ENCODE measurements at regions not wholly inside any gene's neighbourhood (a gene's known extent, or its start where the extent isn't known, plus 50 kb on each side); places are given as distances from the start of the nearest gene placed in this dataset.
A peak's percentile ranks its signal among the peaks of the same experiment; 100 is the strongest.
"Not testable (repeated sequence)": the region's sequence is repeated elsewhere in the genome, so short reads cannot be mapped to it uniquely, and the experiment has no call there.

DNA sequence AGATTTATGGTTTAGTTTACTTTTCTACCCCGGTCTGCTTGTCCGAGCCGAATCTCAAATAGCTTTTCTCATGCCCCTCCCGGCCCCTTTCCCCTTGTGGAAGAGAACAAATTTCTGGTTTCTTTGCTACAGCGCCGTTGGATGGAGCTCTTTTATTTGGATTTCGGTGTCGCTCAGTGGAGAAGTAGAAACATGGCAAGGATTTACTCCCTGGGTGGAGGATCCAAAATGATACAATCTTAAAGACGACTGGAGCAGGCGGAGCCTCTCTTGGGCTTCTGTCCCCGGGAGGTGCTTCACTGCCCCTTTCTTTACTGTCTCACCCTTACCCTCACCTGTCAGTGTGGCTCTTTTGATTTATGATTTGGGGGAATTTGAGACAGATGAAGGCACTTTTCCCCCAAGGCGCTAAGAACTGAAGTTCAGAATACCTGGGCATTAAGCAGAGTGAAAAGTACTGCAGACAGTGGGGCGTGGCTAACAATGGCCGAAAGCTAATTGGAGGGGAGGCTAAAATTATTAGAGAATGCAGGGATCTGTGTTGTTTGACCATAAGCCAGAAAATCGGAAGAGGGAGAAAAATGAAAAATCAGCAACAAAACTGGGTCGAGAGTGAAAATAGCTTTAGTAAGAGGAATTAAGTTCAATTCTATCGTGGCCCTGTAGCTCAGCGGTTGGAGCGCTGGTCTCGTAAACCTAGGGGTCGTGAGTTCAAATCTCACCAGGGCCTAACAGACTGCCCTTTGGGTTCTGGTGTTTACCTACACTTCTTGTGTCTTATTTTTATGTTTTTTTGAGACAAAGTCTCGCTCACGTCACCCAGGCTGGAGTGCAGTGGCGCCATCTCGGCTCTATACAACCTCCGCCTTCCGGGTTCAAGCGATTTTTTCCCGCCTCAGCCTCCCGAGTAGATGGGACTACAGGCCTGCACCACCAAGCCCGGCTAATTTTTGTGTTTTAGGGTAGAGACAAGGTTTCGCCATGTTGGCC lies 145.1 kb upstream of the ZNF184 start:
- no peak for DNase-seq (ENCODE audit: low spot score)

DNA sequence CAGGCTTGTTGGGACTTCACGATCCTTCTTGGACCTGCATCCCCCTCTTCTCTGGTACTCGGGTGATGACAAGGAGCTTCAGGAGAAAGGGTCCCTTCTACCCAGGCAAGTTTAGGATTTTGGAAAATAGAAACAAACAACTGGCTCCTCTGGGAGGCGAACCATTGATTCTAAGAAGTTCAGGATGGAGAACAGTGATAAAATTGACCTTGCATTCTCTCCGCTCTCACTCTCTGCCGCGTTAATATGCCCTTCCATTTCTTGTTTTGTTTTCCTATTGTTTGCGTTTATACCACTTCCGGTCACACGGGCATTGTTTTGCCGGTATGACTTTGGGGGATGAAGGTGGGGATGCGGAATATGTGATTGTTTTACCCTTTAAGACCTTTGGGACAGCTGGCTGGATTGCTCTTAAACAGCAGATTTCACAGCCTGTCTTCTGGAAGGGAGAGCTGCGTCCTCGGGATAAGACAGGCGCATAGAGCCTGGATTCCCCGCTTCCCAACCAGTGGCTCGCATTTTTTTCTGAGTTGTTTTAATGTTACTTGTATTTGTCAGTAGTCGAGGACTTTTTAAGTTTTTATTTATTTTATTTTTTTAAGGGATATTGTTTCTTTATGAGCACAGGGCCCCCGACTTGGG lies 144.3 kb upstream of the ZNF184 start:
- no peak for DNase-seq (ENCODE audit: low spot score)

DNA sequence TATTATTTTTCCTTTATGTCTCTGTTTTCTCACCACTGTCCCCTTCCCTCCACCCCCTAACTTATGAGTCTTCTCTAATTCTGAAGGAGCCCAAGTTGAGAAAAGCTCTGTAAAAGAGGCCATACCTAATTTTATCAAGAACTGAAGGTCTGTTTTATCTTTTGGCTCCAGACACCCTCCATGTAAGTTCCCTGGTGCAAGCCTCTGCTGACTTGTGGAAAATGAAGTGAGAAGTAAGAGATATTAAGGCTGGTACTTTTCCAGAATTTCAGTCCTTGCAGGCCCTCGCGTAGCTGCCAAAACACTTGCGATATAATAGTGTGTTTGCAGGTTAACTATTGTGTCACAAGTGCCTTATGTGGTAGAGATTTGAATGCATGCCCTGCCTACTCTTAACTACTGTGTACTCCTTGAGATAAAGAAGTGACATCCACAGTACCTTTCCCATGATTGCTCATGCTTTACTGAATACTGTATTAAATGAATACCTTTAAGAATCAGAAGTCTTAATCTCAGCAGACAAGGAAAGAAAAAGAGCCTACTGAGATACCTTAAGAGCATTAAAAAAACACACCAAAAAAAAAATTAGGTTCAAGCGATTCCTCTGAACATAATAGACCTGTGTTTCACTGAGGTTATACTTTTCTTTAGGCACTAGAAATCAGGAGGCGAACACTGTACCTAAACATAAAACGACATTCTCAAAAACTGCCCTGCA lies 143.6 kb upstream of the ZNF184 start:
- DNase-seq (ENCODE audit: low spot score), result no peak

DNA sequence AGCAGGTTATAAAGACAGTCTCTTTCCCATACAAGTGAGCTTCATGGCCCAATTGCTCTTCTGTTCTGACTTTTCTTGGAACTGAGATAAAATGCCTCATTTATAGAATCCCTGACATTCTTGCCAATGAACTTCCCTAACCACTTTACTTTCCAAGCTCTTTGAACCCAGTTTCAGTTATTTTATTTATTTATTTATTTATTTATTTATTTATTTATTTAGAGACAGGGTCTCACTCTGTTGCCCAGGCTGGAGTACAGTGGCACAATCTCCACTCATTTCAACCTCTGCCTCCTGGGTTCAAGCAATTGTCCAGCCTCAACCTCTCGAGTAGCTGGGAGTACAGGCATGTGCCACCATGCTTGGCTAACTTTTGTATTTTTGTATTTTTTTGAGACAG lies 138.5 kb upstream of the ZNF184 start:
- DNase-seq (ENCODE audit: low spot score), result no peak

DNA sequence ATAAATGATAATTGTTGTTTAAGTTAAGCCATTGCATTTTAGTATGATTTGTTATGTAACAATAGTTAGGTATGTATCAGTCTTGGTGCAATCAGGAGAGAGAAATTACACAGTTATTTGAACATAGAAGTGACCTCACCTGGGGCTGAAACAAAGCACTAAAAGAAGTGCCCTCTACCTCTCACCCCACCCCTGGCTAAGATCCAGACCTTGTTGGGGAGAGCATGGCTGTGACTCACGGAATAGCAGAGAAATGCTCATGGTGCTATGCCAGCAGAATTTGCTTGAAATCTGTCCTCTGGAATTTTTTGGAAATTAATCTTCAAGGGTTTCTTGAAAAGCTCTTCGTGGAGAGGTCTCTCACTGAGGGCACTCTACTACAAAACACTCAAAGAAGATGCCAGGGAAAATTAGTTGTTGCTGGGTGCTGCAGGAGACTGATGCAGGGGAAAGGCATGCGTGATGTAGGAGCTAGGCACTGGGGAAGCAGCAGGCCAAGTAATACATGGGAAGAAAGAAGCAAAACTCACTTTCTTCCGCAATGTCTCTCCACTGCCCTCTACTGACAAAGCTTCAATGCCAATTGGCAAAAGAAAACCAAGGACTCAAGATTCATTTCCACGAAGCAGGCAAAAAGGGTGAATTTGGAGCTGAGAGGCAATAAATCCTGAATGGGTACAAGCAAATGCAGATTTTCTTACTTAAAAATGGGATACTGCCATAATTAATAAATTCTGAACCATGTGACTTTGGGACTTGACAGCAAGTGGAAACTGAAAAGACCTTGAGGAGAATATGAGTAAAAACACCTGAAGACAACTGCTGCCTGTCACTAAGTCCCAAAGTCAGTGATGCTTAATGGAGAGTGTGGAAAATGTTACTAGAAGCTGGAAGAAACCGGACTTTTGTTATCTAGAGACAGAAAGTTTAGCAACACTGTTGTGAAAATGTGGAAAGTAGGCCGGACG lies 136.3 kb upstream of the ZNF184 start:
- DNase-seq (ENCODE audit: low spot score), result peak; percentile 43

DNA sequence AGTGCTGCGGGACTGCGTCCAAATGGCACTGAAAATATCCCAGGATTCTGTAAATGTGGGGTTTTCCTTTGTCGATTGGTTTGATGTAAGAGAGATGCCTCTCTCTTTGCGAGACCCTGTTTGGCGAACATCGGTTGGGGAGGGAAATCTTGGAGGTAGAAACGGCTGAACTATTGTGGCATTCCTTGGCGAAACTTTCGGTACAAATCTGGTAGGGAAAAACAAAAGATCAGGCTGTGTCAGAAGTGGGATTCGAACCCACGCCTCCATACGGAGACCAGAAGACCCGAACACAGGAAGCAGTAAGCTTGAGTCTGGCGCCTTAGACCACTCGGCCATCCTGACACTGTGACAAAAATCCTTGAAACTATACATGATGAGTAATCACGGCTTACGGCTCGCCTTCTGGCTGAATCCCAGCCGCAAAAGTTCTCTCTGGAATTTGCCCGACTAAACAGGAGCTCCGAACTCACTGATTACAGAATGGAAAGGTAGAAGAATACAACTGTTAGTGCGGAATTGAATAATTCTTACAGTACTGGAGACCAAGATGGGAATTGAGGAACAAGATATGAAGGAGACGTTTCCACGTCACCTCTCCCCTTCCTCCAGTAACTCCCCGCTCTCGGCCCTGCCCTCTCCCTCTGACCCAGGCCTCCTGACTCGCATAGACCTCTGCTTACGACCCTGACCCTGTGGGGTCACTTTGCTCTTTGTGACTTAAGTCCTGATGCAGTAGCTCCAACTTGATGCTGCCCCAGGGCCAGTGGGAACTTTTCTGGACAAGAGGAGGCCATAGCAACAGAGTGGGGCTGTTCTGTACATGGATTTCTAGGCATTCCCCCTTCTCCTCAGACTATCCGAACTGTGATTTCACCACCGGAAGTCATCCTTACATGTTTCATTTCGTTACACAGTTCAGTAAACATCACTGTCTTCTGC lies 132.8 kb upstream of the ZNF184 start:
- no peak for DNase-seq (ENCODE audit: low spot score)

DNA sequence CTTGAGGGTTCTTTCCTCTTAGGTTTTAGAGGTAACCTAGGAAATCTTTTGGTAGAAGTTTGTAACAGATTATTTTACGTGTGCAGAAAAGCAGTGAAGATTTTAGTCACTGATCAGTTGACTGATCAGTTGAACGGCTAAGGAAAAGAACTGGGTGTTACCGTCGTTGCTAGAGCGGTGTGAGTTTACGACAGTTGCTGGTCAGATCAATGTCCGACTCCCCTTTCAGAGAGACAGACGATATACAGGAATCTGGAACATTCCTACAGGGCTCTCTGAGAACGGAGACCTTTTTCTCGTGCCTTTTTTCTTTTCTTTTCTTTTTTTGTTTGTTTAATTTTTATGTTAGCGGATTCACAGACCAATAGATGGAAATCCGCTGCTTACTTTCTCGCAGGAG lies 132.1 kb upstream of the ZNF184 start:
- no peak for DNase-seq (ENCODE audit: low spot score)

DNA sequence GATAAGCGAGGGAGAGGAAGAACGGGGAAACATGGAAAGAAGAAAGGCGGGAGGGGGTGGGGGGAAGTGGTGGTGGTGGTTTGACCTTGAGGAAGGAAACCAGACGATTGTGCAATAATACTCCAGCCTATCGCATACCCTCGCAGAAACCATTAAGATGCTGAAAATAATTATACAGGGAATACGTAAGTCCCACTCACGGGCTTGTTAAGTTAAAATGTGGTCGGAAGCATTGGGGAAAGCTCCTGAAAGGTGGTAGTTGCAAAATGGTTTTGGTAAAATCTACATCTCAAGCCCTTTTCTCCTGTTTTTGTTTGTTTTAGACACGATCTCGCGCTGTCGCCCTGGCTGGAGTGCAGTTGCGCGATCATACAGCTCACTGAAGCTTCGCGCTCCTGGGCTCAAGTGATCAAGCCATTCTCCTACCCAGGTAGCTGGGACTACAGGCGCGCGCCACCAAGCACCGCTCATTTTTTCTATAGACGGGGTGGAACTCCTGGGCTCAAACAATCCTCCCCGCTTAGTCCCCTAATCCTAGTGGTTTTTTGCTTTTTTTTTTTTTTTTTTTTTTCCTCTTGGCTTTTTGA lies 128.9 kb upstream of the ZNF184 start:
- no peak for DNase-seq (ENCODE audit: low spot score)

DNA sequence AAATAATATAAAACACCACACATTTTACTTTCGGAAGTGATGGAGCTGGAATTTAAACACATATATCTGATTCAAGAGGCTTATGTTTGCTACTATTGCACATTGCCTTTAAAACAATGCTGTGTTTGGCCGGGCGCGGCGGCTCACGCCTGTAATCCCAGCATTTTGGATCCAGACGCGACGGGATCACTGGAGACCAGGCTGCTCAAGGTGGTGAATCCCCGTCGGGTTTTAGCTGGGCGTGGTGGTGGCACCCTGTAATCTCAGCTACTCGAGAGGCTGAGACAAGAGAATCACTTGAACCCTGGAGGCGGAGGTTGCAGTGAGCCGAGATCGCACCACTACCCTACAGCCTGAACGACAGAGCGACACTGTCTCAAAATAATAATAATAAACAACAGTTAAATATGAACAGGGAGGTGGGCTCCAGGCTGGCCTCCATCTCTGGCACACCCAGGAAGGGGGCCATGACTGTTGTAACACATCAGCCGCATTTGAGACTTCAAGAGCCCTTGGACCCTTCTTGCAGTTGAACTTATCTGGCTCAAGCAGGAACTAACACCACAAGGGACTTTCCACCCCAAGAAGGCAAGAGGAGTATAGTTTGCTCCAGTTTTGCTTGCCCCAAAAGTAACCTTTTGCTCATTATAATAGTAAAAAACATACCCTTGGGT lies 127.1 kb upstream of the ZNF184 start:
- DNase-seq (ENCODE audit: low spot score), result no peak

DNA sequence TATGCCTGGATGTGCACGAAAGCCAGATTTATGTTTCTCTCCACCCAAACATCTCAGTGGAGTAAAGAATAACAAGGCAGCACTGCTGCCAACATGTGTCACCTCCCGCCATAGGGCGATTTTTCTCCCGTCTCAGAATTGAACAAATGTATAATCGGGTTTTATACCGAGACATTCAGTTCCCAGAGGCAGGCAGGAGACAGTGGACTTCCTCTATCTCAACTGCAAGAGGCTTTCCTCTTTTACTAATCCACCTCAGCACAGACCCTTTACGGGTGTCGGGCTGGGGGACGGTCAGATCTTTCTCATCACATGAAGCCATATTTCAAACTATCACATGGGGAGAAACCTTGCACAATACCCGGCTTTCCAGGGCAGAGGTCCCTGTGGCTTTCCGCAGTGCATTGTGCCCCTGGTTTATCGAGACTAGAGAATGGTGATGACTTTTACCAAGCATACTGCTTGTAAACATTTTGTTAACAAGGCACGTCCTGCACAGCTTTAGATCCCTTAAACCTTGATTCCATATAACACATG lies 124.2 kb upstream of the ZNF184 start:
- not testable (repeated sequence) for DNase-seq (ENCODE audit: low spot score)

DNA sequence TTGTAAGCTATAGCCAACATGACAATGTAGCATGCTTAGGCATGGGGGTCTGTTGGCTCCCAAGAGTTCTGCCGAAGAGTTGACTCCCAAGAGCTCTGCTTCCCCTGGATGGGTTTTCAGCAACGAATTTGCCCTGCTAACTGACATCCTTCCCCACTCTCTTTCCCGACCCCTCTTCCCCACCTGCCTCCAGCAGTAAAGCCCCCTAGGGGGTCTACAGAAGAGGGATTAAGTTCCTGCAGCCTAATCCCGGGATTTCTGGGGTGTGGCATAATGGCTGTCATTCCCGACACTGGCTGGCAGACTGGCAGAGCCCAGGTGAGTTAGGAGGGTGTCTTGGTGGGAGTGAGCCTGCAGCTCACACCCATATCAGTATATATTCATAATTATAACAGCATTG lies 121.0 kb upstream of the ZNF184 start:
- DNase-seq (ENCODE audit: low spot score), result no peak

DNA sequence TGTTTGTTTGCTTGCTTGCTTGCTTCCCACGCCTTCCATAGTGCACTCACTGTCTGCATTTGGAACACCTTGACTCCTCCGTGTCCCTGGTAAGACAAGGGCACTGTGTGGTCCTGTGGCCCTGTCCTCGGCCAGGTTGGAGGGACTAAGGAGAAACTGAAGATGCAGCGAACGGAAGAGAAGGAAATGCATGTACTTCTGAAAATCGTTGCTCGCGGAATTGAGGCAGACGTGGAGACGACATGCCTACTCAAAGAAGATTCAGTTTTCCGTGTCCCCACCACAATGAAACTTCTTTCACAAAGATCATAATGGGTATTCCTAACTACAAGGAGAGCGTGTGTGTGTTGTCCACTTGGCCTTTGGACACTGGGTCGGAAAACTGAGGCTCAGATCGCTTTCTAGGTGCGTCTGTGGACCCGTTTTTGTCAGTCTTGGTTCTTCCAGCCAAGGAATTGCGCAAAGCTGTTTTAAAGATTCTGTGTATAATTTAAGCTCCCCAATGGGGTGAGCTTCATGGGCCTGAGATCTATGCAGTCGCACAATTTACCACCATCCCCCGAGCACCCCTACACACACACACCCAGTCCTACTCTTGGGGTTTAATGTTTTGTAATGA lies 120.4 kb upstream of the ZNF184 start:
- no peak for DNase-seq (ENCODE audit: low spot score)

DNA sequence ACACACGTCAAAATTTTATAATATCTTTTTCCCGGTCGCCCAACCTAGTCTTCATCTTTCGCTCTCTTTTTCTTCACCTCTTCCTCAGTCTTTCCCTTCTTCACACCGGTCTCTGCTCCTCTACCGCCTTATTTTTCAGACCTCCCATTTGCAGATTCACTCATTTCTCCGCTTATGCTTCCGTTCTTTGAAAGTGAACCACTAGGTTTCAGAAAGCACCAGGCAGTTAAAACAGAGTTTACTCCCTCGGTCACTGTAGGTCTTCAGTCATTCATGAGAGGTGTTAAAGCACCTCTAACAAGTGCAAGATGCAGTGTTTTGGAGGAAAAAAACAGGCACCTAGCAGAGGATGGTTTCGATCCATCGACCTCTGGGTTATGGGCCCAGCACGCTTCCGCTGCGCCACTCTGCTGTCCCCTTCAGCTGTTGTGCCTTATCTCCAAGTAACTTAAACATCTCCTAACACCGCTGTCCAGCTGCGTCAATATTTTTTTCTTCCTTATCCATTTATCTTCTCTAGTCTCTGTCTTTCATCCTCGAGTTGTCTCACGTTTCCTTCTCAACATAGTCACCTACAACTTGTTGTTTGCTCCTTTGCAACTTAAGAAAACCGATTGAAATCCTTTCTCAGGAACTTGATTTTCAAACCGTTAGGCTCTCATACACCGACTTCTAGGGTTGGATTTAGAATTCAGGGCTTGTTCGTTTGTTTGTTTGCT lies 119.7 kb upstream of the ZNF184 start:
- DNase-seq (ENCODE audit: low spot score), result no peak

DNA sequence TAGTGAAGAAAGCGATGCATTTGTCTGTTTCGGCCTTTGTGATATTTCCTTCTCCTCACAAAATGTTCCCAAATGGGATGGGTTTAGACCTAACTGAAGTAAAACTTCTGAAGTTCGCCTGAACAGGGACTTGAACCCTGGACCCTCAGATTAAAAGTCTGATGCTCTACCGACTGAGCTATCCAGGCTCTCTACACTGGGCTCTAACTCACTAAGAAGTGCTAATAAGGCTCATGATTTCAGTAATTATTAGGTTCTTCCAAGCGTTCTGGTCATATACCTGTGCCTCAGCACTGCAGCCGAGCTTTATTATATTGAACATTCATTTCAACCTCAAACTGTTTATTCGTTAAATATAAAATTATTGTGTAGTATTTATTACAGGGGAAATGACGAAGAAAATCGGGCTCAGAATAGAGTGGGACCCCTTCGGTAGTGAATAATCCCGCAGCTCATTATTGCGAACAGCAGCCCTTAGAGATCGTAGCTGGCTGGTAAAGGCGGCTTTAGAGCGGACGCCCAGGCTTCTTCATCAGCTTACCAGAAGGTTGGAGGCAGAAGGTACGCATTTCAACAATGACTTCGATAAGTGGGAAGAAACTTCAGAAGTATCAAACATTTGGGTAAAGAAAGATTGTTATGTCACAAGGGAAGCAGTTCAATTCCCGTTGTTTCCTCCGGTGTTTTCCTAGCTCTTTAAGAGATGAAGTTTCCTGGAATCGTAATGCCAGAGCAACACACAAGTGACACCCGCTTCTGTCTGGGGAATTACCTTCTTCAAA lies 119.0 kb upstream of the ZNF184 start:
- DNase-seq (ENCODE audit: low spot score), result no peak

DNA sequence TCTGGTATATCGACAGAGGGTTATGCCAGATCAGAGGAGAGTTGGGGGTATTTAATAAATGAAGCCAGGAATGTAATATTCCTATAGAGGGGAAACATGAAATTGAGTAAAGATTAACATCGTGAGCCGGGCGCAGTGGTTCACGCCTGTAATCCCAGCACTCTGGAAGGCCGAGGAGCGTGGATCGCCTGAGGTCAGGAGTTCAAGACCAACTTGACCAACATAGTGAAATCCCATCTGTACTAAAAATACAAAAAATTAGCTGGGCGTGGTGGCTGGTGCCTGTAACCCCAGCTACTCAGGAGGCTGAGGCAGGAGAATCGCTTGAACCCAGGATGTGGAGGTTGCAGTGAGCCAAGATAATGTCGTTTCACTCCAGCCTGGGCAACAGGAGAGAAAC lies 112.4 kb upstream of the ZNF184 start:
- DNase-seq (ENCODE audit: low spot score), result not testable (repeated sequence)

DNA sequence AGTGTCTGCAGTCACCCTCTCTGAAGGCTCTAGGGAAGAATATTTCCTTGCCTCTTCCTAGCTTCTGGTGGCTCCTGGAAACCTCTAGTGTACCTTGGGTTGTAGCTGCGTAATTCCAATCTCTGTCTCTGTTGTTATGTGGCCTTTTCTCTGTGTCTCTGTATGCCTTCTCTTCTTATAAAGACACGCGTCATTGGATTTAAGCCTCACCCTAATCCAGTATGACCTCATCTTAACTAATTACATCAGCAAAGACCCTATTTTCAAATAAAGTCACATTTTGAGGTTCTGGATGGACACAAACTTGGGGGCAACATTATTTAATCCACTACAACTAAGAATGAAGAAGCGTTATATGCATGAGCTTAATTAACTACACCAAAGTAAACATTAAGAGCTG lies 111.4 kb upstream of the ZNF184 start:
- DNase-seq (ENCODE audit: low spot score), result no peak

Measured in hematopoietic multipotent progenitor cell treated with erythropoietin and hydrocortisone succinate and interleukin-3 and kit ligand, for 15 days (in vitro differentiated cells).